GM12873 (cell line): ENCODE measurements at regions not wholly inside any gene's neighbourhood (a gene's known extent, or its start where the extent isn't known, plus 50 kb on each side); places are given as distances from the start of the nearest gene placed in this dataset.

Experiments used
- TF ChIP-seq, protein P1 (sequence below): IDR thresholded peaks from 2 replicates; pipeline ENCODE4 v1.5.1; 2012; ENCODE audit warnings: low read depth, mild to moderate bottlenecking, moderate library complexity, low read length, control low read depth; ENCODE audit not compliant: insufficient read depth; ENCODE audit errors: missing control alignments

DNA sequence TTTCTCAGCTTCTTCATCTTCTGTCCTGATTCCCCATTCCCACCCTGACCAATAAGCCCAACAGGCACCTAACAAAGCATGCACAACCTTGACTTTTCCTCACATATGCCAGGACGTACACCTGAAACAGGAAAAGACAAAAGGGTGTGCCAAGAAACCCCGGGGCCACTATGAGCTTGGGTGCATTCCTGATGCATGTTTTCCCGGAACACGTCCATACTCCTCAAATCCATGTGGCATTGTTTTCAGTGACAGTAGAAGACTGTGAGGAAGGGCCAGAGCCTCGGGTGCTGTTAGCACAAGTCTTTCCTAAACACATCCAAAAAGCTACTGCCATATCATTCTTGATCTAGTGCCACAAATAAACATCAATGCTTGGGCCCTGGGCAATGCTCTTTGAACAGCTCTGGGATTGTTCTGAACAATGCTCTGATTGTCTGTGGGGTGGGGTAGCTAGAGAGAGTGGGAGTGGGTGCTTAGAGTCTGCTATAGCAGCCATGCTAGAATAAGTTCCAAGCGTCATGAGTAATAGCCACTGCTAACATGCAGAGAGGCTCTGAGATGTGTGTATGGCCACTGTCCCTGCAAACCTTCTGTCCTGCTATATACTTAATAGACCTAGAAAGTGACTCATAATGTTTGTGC, 181.7 kb upstream of the CRIM1 start:
- TF ChIP-seq, protein P1, sequence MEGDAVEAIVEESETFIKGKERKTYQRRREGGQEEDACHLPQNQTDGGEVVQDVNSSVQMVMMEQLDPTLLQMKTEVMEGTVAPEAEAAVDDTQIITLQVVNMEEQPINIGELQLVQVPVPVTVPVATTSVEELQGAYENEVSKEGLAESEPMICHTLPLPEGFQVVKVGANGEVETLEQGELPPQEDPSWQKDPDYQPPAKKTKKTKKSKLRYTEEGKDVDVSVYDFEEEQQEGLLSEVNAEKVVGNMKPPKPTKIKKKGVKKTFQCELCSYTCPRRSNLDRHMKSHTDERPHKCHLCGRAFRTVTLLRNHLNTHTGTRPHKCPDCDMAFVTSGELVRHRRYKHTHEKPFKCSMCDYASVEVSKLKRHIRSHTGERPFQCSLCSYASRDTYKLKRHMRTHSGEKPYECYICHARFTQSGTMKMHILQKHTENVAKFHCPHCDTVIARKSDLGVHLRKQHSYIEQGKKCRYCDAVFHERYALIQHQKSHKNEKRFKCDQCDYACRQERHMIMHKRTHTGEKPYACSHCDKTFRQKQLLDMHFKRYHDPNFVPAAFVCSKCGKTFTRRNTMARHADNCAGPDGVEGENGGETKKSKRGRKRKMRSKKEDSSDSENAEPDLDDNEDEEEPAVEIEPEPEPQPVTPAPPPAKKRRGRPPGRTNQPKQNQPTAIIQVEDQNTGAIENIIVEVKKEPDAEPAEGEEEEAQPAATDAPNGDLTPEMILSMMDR: no peak

DNA sequence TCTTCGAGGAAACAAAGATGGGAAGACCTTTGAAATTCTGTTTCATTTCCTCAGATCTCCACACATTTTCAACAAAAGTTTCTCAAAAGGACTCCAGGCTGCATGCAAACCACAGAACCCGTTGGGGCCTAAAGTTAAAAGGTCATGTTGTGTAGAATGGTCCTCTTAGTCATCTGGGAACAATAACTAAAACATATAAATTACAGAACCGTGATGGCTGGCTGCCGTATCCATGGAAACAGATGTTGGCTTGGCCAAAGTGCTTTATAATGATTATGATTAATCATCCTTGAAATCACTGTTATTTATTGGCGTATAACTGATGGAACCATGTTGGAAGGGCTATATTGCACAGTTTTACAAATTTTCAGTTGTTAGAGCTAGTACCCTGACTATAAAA, 182.8 kb upstream of the CRIM1 start:
- TF ChIP-seq, protein P1: no peak

DNA sequence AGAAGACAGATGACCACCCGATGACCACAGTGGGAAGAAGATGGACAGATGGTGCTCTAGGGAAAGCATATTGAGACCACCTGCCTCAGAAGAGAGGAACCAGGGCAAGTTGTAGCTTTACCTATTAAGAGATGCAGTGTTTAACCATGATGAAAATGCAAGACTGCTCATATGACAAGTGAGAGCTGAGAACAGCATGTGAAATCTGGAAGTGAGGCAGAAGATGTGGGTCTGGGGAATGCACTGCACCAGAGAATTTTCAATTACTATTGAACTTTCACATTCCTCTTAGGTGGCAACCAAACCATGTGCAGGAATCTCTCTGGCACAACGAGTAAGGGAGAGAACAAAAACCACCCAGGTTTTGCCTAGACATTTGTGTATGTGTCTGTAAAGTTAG, 184.8 kb upstream of the CRIM1 start:
- TF ChIP-seq, protein P1: no peak

DNA sequence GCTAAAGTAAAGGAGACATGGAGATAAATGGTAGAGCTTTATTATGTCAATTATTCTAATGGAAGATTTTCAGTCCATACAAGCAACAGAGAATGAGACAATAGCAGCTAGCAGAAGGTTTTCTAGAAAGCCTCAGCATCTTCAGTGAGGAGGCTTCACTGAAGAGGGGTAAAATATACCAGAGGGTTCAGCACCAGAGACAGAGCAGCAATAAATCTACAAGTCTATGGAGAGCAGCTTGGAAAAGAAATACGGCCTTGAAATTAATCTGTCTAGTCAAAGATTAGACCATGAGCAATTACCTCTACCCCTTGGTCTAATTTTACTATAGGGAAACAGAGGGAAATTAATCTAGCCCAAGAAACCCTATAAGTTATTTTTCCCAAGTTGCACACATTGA, 185.7 kb upstream of the CRIM1 start:
- TF ChIP-seq, protein P1: no peak

DNA sequence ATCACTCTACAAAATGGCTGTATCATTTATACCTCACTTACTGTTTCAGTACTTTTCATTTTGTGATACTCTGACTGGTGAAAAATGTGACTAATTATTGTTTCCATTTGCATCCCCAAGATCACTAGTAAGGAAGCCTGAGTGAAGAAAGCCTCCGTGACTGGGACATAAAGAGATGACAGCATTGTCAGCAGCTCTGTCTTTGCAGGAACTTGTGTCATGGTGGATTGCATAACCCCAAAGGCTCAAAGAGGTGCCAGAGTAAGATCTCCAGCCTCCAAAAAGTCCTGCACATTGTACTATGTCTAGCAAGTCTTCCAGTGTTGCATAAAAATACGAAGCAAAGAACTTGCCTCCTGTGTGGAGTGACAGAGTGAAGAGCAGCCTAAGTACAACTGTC, 187.5 kb upstream of the CRIM1 start:
- TF ChIP-seq, protein P1: no peak

DNA sequence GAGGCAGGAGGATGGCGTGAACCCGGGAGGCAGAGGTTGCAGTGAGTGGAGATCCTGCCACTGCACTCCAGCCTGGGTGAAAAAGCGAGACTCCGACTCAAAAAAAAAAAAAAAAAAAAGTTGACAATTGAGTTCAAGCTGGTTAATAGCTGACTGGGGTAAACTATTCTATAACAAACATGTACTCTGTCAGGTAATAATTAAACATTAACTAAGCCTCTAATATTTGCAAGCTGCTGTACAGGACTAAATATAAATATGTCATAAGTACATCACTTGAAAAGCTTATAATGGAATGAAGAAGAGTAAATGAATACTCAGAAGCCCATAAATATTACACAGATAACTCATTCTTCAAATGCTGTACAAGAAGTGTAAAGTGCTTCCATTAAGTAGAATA, 190.4 kb upstream of the CRIM1 start:
- TF ChIP-seq, protein P1: no peak

DNA sequence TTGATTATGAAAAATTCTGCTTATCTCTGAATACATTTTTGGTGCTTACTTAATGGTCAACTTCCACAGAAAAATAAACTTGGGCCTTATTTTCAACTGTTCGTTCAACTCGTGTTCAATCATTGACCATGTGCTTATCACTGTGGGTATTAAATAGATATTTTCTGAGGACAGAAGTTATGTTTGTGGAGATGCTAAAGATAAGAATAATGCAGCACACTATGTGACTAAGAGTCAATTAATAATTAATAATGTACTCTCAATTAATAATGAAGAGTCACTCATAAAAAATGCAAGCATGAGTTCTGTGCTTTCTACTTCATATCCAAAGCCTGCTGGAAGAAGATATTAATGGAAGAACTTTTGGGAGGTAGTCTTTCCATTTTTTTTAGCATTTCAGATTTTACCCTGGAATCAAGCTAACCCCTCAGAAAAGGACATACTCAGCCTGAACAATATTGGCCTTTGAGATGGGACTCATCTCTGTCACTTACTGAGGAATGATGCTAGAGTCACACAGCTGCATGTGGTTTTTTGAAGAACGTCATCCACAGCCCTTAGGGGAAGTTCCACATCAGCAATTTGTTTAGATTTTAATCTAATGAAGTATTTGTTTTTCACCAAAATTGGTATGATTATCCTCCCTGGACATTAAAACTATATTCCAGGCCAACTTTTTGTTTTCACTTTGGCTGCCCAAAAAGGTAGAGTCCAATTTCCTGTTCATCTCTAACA, 191.9 kb upstream of the CRIM1 start:
- TF ChIP-seq, protein P1: no peak
